ENCODE measurements at regions not wholly inside any gene's neighbourhood (a gene's known extent, or its start where the extent isn't known, plus 50 kb on each side); places are given as distances from the start of the nearest gene placed in this dataset.

GRCh38 chr3:163450698-163451097 is 1627.6 kb downstream of the SI start:
- TF ChIP-seq CTCF (IDR thresholded peaks at IDR 0.05) = no peak
- no peak for TF ChIP-seq POLR2A (IDR thresholded peaks at IDR 0.05)
